ENCODE measurements at regions not wholly inside any gene's neighbourhood (a gene's known extent, or its start where the extent isn't known, plus 50 kb on each side); places are given as distances from the start of the nearest gene placed in this dataset.
"Not testable (repeated sequence)": the region's sequence is repeated elsewhere in the genome, so short reads cannot be mapped to it uniquely, and the experiment has no call there.

GRCh38 chr10:30719832-30720231 lies 90.3 kb upstream of the LYZL2 start:
- Histone ChIP-seq H3K27ac (ENCODE audit: low read depth, low read length) (no peak overlapping the region), H3K27me3 (ENCODE audit: control insufficient read depth, insufficient read depth, low read length) (no peaks in the 10 kb centered on the region), H3K36me3 (ENCODE audit: control insufficient read depth, insufficient read depth, low read length) (no peaks in the 10 kb centered on the region), H3K9ac (ENCODE audit: low read depth, low read length) (no peak overlapping the region), H3K4me3 (ENCODE audit: low read depth, low read length) (no peak overlapping the region), H3K4me1 (ENCODE audit: control insufficient read depth, insufficient read depth, low read length) (peaks cover 11% of the 10 kb centered on the region), H3K9me3 (ENCODE audit: control insufficient read depth, insufficient read depth, low read length) (no peaks in the 10 kb centered on the region)

GRCh38 chr10:30709700-30710358 lies 80.3 kb upstream of the LYZL2 start:
- Histone ChIP-seq H3K36me3 (ENCODE audit: control insufficient read depth, insufficient read depth, low read length) (no peaks in the 10 kb centered on the region), H3K27me3 (ENCODE audit: control insufficient read depth, insufficient read depth, low read length) (no peaks in the 10 kb centered on the region), H3K9ac (ENCODE audit: low read depth, low read length) (no peak overlapping the region), H3K27ac (ENCODE audit: low read depth, low read length) (no peak overlapping the region), H3K4me3 (ENCODE audit: low read depth, low read length) (no peak overlapping the region), H3K4me1 (ENCODE audit: control insufficient read depth, insufficient read depth, low read length) (peaks cover 12% of the 10 kb centered on the region), H3K9me3 (ENCODE audit: control insufficient read depth, insufficient read depth, low read length) (no peaks in the 10 kb centered on the region)

- H3K4me1 ChIP-seq (ENCODE audit: control insufficient read depth, insufficient read depth, low read length), result peaks cover 14% of the 10 kb centered on the region
- H3K9ac ChIP-seq (ENCODE audit: low read depth, low read length), result no peak overlapping the region
- no peaks in the 10 kb centered on the region for H3K36me3 ChIP-seq (ENCODE audit: control insufficient read depth, insufficient read depth, low read length)
- no peaks in the 10 kb centered on the region for H3K27me3 ChIP-seq (ENCODE audit: control insufficient read depth, insufficient read depth, low read length)
- H3K4me3 ChIP-seq (ENCODE audit: low read depth, low read length), result no peak overlapping the region
- no peaks in the 10 kb centered on the region for H3K9me3 ChIP-seq (ENCODE audit: control insufficient read depth, insufficient read depth, low read length)
- no peak overlapping the region for H3K27ac ChIP-seq (ENCODE audit: low read depth, low read length)
These were observed 79.7 kb upstream of the LYZL2 start for GRCh38 chr10:30709229-30709628.

GRCh38 chr10:30708234-30708633 lies 78.7 kb upstream of the LYZL2 start:
- H3K36me3 ChIP-seq (ENCODE audit: control insufficient read depth, insufficient read depth, low read length), result no peaks in the 10 kb centered on the region
- H3K9me3 ChIP-seq (ENCODE audit: control insufficient read depth, insufficient read depth, low read length), result no peaks in the 10 kb centered on the region
- H3K9ac ChIP-seq (ENCODE audit: low read depth, low read length), result no peak overlapping the region
- H3K27me3 ChIP-seq (ENCODE audit: control insufficient read depth, insufficient read depth, low read length), result no peaks in the 10 kb centered on the region
- peaks cover 14% of the 10 kb centered on the region for H3K4me1 ChIP-seq (ENCODE audit: control insufficient read depth, insufficient read depth, low read length)
- no peak overlapping the region for H3K4me3 ChIP-seq (ENCODE audit: low read depth, low read length)
- H3K27ac ChIP-seq (ENCODE audit: low read depth, low read length), result no peak overlapping the region

GRCh38 chr10:30706189-30706588 lies 76.6 kb upstream of the LYZL2 start:
- not testable (repeated sequence) for H3K36me3 ChIP-seq (ENCODE audit: control insufficient read depth, insufficient read depth, low read length); H3K27me3 ChIP-seq (ENCODE audit: control insufficient read depth, insufficient read depth, low read length); H3K4me3 ChIP-seq (ENCODE audit: low read depth, low read length); H3K9me3 ChIP-seq (ENCODE audit: control insufficient read depth, insufficient read depth, low read length); H3K9ac ChIP-seq (ENCODE audit: low read depth, low read length); H3K27ac ChIP-seq (ENCODE audit: low read depth, low read length)
- peaks cover 22% of the 10 kb centered on the region for H3K4me1 ChIP-seq (ENCODE audit: control insufficient read depth, insufficient read depth, low read length)

- no peaks in the 10 kb centered on the region for H3K9me3 ChIP-seq (ENCODE audit: control insufficient read depth, insufficient read depth, low read length)
- H3K36me3 ChIP-seq (ENCODE audit: control insufficient read depth, insufficient read depth, low read length), result no peaks in the 10 kb centered on the region
- H3K27ac ChIP-seq (ENCODE audit: low read depth, low read length), result no peak overlapping the region
- H3K4me1 ChIP-seq (ENCODE audit: control insufficient read depth, insufficient read depth, low read length), result peaks cover 27% of the 10 kb centered on the region
- H3K4me3 ChIP-seq (ENCODE audit: low read depth, low read length), result no peak overlapping the region
- no peak overlapping the region for H3K9ac ChIP-seq (ENCODE audit: low read depth, low read length)
- no peaks in the 10 kb centered on the region for H3K27me3 ChIP-seq (ENCODE audit: control insufficient read depth, insufficient read depth, low read length)
These were observed 76.1 kb upstream of the LYZL2 start for GRCh38 chr10:30705625-30706149.

- Histone ChIP-seq H3K9ac (ENCODE audit: low read depth, low read length) (no peak overlapping the region), H3K4me1 (ENCODE audit: control insufficient read depth, insufficient read depth, low read length) (peaks cover 30% of the 10 kb centered on the region), H3K27me3 (ENCODE audit: control insufficient read depth, insufficient read depth, low read length) (no peaks in the 10 kb centered on the region), H3K4me3 (ENCODE audit: low read depth, low read length) (no peak overlapping the region), H3K36me3 (ENCODE audit: control insufficient read depth, insufficient read depth, low read length) (no peaks in the 10 kb centered on the region), H3K27ac (ENCODE audit: low read depth, low read length) (no peak overlapping the region), H3K9me3 (ENCODE audit: control insufficient read depth, insufficient read depth, low read length) (no peaks in the 10 kb centered on the region)
These were observed 75.6 kb upstream of the LYZL2 start for GRCh38 chr10:30705101-30705624.

- not testable (repeated sequence) for H3K9ac ChIP-seq (ENCODE audit: low read depth, low read length); H3K9me3 ChIP-seq (ENCODE audit: control insufficient read depth, insufficient read depth, low read length); H3K36me3 ChIP-seq (ENCODE audit: control insufficient read depth, insufficient read depth, low read length); H3K27me3 ChIP-seq (ENCODE audit: control insufficient read depth, insufficient read depth, low read length); H3K27ac ChIP-seq (ENCODE audit: low read depth, low read length); H3K4me3 ChIP-seq (ENCODE audit: low read depth, low read length)
- H3K4me1 ChIP-seq (ENCODE audit: control insufficient read depth, insufficient read depth, low read length), result peaks cover 34% of the 10 kb centered on the region
These were observed 75.1 kb upstream of the LYZL2 start for GRCh38 chr10:30704601-30705100.

- H3K27me3 ChIP-seq (ENCODE audit: control insufficient read depth, insufficient read depth, low read length), result no peaks in the 10 kb centered on the region
- no peaks in the 10 kb centered on the region for H3K36me3 ChIP-seq (ENCODE audit: control insufficient read depth, insufficient read depth, low read length)
- peaks cover 35% of the 10 kb centered on the region for H3K4me1 ChIP-seq (ENCODE audit: control insufficient read depth, insufficient read depth, low read length)
- no peak overlapping the region for H3K9ac ChIP-seq (ENCODE audit: low read depth, low read length)
- H3K9me3 ChIP-seq (ENCODE audit: control insufficient read depth, insufficient read depth, low read length), result no peaks in the 10 kb centered on the region
- H3K27ac ChIP-seq (ENCODE audit: low read depth, low read length), result no peak overlapping the region
- no peak overlapping the region for H3K4me3 ChIP-seq (ENCODE audit: low read depth, low read length)
These were observed 74.6 kb upstream of the LYZL2 start for GRCh38 chr10:30704026-30704600.

- not testable (repeated sequence) for H3K9me3 ChIP-seq (ENCODE audit: control insufficient read depth, insufficient read depth, low read length); H3K9ac ChIP-seq (ENCODE audit: low read depth, low read length); H3K36me3 ChIP-seq (ENCODE audit: control insufficient read depth, insufficient read depth, low read length); H3K27me3 ChIP-seq (ENCODE audit: control insufficient read depth, insufficient read depth, low read length); H3K4me3 ChIP-seq (ENCODE audit: low read depth, low read length); H3K27ac ChIP-seq (ENCODE audit: low read depth, low read length)
- peaks cover 35% of the 10 kb centered on the region for H3K4me1 ChIP-seq (ENCODE audit: control insufficient read depth, insufficient read depth, low read length)
These were observed 73.9 kb upstream of the LYZL2 start for GRCh38 chr10:30703446-30703845.

- Histone ChIP-seq H3K9ac (ENCODE audit: low read depth, low read length) (no peak overlapping the region), H3K9me3 (ENCODE audit: control insufficient read depth, insufficient read depth, low read length) (no peaks in the 10 kb centered on the region), H3K4me1 (ENCODE audit: control insufficient read depth, insufficient read depth, low read length) (peaks cover 35% of the 10 kb centered on the region), H3K4me3 (ENCODE audit: low read depth, low read length) (no peak overlapping the region), H3K27ac (ENCODE audit: low read depth, low read length) (no peak overlapping the region), H3K27me3 (ENCODE audit: control insufficient read depth, insufficient read depth, low read length) (no peaks in the 10 kb centered on the region), H3K36me3 (ENCODE audit: control insufficient read depth, insufficient read depth, low read length) (no peaks in the 10 kb centered on the region)
These were observed 73.3 kb upstream of the LYZL2 start for GRCh38 chr10:30702860-30703259.
